ENCODE measurements at regions not wholly inside any gene's neighbourhood (a gene's known extent, or its start where the extent isn't known, plus 50 kb on each side); places are given as distances from the start of the nearest gene placed in this dataset.

- H3K27me3 Mint-ChIP-seq (ENCODE audit: insufficient read depth, low read depth, poor library complexity): no peaks in the 10 kb centered on the region
- Histone ChIP-seq H3K27ac (ENCODE audit: low read depth) (no peak overlapping the region), H3K4me1 (ENCODE audit: insufficient read depth) (no peaks in the 10 kb centered on the region), H3K79me2 (replicated peaks; ENCODE audit: insufficient read depth) (no peaks in the 10 kb centered on the region), H2AFZ (no peak overlapping the region), H3K4me3 (no peak overlapping the region), H3K9me2 (ENCODE audit: insufficient read depth) (no peaks in the 10 kb centered on the region), H3K36me3 (ENCODE audit: insufficient read depth) (no peaks in the 10 kb centered on the region), H3K4me2 (no peak overlapping the region), H4K20me1 (replicated peaks; ENCODE audit: insufficient read depth) (no peaks in the 10 kb centered on the region), H3K27me3 (ENCODE audit: insufficient read depth) (no peaks in the 10 kb centered on the region), H3F3A (replicated peaks; ENCODE audit: low read depth) (no peaks in the 10 kb centered on the region)
- H3K27ac Mint-ChIP-seq: no peak overlapping the region
- no peaks in the 10 kb centered on the region for H3K9me3 Mint-ChIP-seq
- H3K4me1 Mint-ChIP-seq: no peaks in the 10 kb centered on the region
- no peak for DNase-seq (ENCODE audit: low spot score)
- H3K4me3 Mint-ChIP-seq: no peak overlapping the region
- no peaks in the 10 kb centered on the region for H3K36me3 Mint-ChIP-seq (ENCODE audit: low read depth)
- no peak for ATAC-seq
- TF ChIP-seq CREB1 (CRISPR knock-in tag; IDR thresholded peaks at IDR 0.05; ENCODE audit: low read depth) (no peak), POLR2AphosphoS5 (IDR thresholded peaks at IDR 0.05; ENCODE audit: low read depth) (no peak), ZNF114 (CRISPR knock-in tag; IDR thresholded peaks at IDR 0.05) (no peak), STAT1 (IDR thresholded peaks at IDR 0.05; ENCODE audit: unreplicated experiment) (no peak), NANOG (IDR thresholded peaks at IDR 0.05; ENCODE audit: borderline replicate concordance) (no peak), EZH2 (IDR thresholded peaks at IDR 0.05; ENCODE audit: low read depth, unreplicated experiment) (no peak), ZNF331 (CRISPR knock-in tag; IDR thresholded peaks at IDR 0.05; ENCODE audit: low read depth) (no peak), EZH2phosphoT487 (IDR thresholded peaks at IDR 0.05; ENCODE audit: unreplicated experiment) (no peak), JUNB (IDR thresholded peaks at IDR 0.05; ENCODE audit: unreplicated experiment) (no peak), ZNF462 (CRISPR knock-in tag; IDR thresholded peaks at IDR 0.05) (no peak)
- TF ChIP-seq, protein P1, sequence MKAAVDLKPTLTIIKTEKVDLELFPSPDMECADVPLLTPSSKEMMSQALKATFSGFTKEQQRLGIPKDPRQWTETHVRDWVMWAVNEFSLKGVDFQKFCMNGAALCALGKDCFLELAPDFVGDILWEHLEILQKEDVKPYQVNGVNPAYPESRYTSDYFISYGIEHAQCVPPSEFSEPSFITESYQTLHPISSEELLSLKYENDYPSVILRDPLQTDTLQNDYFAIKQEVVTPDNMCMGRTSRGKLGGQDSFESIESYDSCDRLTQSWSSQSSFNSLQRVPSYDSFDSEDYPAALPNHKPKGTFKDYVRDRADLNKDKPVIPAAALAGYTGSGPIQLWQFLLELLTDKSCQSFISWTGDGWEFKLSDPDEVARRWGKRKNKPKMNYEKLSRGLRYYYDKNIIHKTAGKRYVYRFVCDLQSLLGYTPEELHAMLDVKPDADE (IDR thresholded peaks at IDR 0.05): no peak
- TF ChIP-seq, protein P2, sequence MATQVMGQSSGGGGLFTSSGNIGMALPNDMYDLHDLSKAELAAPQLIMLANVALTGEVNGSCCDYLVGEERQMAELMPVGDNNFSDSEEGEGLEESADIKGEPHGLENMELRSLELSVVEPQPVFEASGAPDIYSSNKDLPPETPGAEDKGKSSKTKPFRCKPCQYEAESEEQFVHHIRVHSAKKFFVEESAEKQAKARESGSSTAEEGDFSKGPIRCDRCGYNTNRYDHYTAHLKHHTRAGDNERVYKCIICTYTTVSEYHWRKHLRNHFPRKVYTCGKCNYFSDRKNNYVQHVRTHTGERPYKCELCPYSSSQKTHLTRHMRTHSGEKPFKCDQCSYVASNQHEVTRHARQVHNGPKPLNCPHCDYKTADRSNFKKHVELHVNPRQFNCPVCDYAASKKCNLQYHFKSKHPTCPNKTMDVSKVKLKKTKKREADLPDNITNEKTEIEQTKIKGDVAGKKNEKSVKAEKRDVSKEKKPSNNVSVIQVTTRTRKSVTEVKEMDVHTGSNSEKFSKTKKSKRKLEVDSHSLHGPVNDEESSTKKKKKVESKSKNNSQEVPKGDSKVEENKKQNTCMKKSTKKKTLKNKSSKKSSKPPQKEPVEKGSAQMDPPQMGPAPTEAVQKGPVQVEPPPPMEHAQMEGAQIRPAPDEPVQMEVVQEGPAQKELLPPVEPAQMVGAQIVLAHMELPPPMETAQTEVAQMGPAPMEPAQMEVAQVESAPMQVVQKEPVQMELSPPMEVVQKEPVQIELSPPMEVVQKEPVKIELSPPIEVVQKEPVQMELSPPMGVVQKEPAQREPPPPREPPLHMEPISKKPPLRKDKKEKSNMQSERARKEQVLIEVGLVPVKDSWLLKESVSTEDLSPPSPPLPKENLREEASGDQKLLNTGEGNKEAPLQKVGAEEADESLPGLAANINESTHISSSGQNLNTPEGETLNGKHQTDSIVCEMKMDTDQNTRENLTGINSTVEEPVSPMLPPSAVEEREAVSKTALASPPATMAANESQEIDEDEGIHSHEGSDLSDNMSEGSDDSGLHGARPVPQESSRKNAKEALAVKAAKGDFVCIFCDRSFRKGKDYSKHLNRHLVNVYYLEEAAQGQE (IDR thresholded peaks at IDR 0.05; ENCODE audit: unreplicated experiment): no peak
- TF ChIP-seq, protein P3, sequence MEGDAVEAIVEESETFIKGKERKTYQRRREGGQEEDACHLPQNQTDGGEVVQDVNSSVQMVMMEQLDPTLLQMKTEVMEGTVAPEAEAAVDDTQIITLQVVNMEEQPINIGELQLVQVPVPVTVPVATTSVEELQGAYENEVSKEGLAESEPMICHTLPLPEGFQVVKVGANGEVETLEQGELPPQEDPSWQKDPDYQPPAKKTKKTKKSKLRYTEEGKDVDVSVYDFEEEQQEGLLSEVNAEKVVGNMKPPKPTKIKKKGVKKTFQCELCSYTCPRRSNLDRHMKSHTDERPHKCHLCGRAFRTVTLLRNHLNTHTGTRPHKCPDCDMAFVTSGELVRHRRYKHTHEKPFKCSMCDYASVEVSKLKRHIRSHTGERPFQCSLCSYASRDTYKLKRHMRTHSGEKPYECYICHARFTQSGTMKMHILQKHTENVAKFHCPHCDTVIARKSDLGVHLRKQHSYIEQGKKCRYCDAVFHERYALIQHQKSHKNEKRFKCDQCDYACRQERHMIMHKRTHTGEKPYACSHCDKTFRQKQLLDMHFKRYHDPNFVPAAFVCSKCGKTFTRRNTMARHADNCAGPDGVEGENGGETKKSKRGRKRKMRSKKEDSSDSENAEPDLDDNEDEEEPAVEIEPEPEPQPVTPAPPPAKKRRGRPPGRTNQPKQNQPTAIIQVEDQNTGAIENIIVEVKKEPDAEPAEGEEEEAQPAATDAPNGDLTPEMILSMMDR (conservative IDR thresholded peaks at IDR 0.05; ENCODE audit: low read depth in 2 of 2): no peak
These were observed 360.8 kb upstream of the MANEA start for GRCh38 chr6:95216555-95216954.

Data from GM23338 (cell line).